HG02970 (cell line): ENCODE measurements at regions not wholly inside any gene's neighbourhood (a gene's known extent, or its start where the extent isn't known, plus 50 kb on each side); places are given as distances from the start of the nearest gene placed in this dataset.

Experiments used
- ATAC-seq: cut with Tn5 transposase; IDR thresholded peaks from one replicate; pipeline ENCODE4 v1.9.1; 2021; ENCODE audit warnings: mild to moderate bottlenecking, moderate library complexity, moderate number of reproducible peaks; ENCODE audit not compliant: unreplicated experiment, low FRiP score

- no peak for ATAC-seq
Observed at GRCh38 chr7:131111081-131111576, 216.5 kb upstream of the MKLN1 start.

DNA sequence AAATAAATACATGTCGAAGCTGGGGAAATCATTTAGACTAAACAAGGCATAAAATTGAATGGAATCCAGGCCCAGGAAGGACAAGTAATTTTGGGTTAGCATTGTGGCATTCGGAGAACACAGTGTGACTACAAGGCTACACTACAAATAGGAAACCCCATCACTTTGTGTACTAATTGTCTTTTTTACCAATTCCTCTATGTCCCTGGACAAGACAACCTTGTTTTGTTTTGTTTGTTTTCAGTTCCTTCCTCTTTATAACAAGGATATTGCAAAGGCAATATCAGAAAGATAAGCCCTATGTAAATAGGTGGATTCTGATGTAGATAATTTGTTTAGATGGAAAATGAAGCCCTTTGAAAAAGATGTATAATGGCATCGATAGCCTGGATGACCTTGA lies 215.9 kb upstream of the MKLN1 start:
- ATAC-seq: no peak

DNA sequence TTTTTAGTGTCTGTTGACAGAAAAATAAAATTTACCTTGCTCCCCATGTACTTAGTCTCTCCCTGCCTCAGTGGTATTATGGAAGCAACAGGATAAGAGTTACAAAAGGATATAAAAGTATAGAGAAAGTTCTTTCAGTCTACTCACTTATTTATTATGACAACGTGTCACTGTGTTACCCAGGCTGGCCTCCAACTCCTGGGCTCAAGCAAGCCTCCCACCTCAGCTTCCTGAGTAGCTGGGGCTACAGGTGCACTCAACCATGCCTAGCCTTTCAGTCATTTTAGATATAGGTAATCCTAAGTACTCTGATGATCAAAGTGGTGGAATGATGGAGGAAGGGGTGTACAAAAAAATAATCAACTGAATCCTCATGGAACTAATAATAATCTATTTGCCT lies 215.2 kb upstream of the MKLN1 start:
- ATAC-seq: no peak

DNA sequence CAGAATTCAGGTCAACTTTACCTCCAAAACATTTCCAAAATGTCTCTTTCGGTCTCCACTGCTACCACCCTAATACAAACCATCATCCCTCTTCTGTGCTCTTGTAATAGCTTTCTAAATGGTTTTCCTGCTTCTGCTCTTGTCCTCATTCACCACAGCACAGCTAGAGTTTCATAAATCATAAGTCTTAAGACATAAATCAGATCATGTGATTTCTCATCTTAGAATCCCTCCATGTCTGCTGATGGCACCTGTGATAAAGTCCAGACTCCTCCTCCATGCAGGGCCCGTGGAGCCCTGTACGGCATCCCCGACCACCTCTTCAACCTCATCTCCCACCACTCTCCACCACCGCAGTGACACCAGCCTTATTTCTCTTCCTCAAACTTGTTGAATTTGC lies 212.3 kb upstream of the MKLN1 start:
- no peak for ATAC-seq

DNA sequence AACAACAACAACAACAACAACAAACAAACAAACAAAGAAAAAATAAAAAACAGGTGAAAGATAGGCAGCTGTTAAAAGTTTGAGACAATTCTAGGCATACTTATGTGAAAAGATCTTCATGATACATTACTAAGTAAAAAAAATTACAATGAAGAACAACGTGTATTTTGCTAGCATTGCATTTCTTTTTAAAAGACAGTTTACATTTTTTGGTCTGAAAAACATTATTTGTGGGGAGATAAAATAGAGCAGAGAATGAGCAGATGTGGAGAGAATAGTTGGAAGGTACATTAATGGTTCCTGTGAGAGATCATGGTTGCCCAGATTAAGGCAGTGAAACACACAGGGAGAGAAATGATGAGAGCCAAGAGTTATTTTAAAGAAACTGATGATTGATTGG lies 210.2 kb upstream of the MKLN1 start:
- ATAC-seq: no peak

DNA sequence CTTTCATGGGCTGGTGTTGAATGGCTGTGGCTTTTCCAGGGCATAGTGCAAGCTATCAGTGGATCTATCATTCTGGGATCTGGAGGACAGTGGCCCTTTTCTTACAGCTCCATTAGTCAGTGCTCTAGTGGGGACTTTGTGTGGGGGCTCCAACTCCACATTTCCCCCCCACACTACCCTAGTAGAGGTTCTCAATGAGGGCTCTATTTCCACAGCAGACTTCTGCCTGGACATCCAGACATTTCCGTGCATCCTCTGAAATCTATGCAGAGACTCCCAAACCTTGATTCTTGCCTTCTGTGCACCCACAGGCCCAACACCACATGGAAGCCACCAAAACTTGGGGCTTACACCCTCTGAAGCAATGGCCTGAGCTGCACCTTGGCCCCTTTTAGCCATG lies 208.3 kb upstream of the MKLN1 start:
- no peak for ATAC-seq

DNA sequence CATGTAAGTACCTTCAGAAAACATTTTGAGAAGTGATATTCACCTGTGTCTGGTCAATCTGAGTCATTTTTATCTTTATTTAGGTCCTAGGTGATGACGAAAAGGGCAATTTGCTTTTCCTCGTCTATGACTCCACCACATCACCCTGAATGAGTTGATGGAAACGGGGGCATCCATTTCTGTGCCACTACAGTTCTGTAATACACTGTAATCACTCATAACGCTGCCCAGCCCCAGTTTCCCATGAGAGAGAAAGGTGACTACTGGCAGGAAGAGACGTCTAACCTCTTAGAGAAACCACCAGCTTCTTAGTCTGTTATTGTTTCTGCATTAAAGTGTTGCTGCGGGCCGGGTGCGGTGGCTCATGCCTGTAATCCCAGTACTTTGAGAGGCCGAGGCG lies 205.3 kb upstream of the MKLN1 start:
- ATAC-seq: no peak

- ATAC-seq: peak; percentile 85
Observed at GRCh38 chr7:131124001-131124629, 203.6 kb upstream of the MKLN1 start.

DNA sequence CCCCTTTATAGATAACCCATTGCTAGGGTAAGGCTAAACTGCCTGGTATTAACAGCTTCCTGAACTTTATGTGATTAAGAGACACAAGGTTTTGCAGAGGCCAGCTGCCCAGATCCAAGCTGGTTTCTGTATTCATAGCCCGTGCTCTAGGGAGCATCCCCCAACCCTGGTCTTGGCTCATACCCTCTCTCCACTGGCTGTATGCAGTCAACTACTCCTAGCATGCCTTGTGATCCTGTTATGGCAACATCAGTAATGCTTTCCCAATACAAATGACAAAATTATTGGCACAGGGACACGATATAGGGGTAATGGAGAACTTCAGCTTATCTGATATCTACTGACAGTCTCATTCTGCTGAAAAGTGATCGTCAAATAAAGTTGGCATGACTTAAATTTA lies 202.8 kb upstream of the MKLN1 start:
- peak; percentile 1 for ATAC-seq

- ATAC-seq: no peak
Observed at GRCh38 chr7:131130324-131130723, 197.4 kb upstream of the MKLN1 start.

GRCh38 chr7:131131012-131131745 lies 196.5 kb upstream of the MKLN1 start:
- no peak for ATAC-seq

DNA sequence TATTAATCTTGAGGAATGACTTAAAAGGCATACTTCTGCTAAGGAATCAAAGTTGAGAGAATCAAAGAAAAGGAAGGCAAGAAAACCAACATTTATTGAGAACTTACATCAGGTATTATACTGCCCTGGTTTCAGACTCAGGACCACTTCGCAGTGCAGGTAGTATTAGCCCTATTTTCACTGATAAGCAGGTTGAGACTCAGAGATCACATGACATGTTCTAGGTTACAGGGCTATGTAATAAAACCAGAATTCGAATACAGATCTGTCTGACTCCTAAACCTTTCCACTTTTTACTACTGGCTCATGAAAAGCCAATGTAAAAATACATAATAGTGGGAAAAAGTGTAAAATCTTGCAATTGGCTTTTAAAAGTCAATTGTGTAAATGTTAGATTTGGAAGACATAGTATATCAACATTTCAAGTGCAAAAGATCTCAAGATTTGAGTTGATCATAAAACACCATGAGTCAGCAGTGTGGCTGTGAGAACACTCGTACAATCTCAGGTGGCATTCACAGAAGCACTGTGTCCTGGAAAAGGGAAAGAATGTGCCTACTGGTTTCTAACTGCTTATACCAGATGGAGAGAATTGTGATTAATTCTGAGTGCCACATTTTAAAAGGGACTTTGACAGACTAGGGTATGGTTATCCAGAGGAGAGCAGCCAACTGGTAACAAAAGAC lies 195.8 kb upstream of the MKLN1 start:
- ATAC-seq: no peak

GRCh38 chr7:131139462-131139861 lies 188.2 kb upstream of the MKLN1 start:
- no peak for ATAC-seq

DNA sequence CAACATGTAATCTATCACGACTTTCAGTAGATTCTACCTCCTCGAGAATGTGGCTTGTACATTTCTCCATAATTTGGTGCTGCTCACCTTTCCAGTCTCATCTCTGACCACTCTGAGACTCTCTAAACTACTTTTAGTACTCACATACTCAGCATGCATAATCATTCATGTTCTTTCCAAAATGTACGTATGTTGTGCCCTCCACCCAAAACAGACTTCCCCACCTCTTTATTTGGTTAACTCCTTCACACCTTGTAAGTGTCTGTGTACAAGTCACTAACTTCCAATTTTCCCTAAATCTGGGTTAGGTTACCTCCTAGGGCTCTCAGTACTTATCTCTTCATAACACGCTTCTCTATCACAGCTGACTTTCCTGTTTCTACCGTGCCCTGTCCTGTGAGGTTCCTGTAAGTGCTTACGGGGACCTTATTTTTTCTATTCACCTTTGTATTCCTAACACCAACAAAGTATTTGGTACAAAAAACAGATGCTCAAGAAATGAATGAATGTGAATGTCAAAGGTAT lies 186.2 kb upstream of the MKLN1 start:
- ATAC-seq: no peak

DNA sequence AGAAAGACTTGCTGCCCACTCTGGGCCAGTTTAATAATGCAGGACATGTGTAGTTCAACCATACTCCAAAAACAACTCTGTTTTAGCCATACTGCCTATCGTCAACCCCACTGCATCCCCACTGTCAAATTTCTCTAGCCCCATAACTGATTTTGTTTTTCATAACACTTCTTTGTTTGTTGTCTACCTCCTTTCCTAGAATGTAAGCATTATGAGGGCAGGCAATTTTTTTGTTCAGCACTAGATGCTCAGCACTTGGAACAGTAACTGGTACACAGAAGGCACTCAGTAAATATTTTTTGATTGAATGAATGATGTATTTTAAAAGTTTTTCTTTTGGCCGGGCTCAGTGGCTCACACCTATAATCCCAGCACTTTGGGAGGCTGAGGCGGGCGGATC lies 183.8 kb upstream of the MKLN1 start:
- ATAC-seq: no peak

GRCh38 chr7:131145026-131145425 lies 182.7 kb upstream of the MKLN1 start:
- ATAC-seq: no peak

DNA sequence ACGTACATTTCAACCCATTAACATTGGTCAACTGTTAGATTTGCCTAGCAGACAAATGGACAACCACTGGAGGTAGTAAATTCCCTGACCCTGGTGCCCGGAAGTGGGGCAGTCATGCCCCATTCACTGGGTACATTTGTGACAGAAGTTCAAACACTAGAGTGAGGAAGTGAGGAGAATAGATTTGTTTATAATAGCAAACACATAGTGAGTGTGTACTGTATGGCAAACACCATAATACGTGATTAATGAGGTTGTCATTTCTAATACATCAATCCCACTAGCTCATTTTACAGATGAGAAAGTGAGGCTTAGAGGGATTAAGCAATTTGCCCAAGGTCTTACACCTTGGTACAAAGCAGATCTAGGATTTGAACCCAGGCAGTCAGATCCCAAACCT lies 181.9 kb upstream of the MKLN1 start:
- ATAC-seq: no peak

DNA sequence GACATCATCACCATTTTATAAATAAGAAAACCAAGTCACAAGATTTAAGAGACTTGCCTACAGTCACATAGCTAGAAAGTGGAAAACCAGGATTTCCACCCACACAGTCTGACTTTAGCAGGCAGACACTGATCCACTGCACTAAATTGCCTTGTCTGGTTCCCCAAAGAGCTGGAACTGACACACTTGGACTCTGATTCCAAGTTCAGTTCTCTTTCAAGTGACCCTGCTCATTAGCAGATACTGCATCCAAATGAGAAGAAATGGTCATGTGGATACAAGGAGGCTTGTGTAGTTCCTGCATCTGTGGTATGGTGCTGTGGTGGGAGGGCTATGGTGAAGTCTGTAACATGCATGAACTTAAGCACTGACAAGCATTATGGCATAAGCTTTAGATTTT lies 180.1 kb upstream of the MKLN1 start:
- no peak for ATAC-seq

DNA sequence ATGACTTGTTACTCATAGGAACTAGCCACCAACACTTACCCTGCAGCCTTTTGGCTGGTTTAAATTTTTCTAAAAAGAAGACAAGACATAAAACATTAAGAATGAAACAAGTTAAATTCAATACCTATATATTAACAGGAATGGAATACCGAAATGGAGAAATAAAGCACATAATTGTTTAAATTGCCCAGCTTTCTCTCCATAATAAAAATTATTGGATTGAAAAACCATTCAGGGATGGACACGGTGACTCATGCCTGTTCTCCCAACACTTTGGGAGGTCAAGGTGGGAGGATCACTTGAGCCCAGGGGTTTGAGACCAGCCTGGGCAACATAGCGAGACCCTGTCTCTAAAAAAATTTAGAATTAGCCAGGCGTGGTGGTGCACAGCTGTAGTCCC lies 179.4 kb upstream of the MKLN1 start:
- ATAC-seq: no peak

DNA sequence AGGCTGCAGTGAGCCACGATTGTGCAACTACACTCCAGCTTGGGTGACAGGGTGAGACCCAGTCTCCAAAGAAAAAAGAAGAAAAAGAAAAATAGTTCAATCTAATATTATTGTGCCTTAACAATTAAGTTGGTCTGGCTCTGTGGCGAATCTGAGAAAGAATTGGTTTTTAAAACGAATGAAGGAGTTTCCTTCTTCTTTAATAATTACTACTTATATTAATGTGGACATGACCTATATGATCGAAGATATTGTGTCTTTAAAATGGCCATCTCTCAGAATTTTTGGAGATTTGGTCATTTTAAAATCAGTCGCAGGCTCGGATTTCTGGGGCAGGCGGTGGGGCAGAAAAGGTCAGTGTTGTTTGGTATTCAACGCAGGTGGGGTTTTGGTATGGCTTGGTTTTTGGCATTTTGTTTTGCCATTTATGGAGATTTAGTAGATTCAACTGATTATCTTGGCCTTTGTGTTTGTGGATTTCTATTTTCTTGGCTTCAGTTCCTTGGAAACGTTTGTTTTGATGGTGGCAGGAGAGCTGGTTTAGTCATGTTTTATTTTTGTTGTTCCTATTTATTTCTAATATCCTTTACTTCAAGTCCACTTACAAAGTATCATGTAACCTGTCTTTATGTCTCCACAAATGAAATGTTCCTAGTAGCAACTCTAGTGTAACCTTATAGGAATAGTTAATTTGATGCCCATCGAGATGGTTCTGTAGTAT lies 178.8 kb upstream of the MKLN1 start:
- ATAC-seq: no peak

DNA sequence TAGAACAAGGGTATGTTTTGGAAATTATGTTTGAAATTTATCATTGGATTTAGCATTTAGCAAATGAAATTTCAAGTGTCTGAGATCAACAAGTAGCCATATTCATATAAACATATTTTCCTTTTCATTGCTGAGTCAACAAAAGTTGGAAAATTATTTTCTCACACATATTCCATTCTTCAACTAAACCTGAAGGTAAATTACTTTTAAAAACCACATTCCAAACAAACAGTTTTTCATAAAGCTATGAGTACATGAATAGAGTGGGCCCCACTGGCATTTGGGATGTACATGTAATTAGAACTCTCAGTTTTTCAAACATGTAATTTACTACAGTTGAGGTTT lies 178.3 kb upstream of the MKLN1 start:
- no peak for ATAC-seq
